WTC11 (cell line): ENCODE measurements at regions not wholly inside any gene's neighbourhood (a gene's known extent, or its start where the extent isn't known, plus 50 kb on each side); places are given as distances from the start of the nearest gene placed in this dataset.
A peak's percentile ranks its signal among the peaks of the same experiment; 100 is the strongest.

Experiments used
- ATAC-seq: fragments of 200-7000 bp; cut with Tn5 transposase; 2 replicates; pipeline ENCODE4 v1.10.0; 2021; ENCODE audit warnings: mild to moderate bottlenecking, moderate library complexity
- CTCF ChIA-PET: fragments of 300-600 bp; sonication (Branson Sonifier 250); formaldehyde crosslinking; loops from one replicate; lab custom pipeline; 2021; ENCODE audit warnings: antibody characterized with exemption; lab: Charles Lee
- POLR2A ChIA-PET: fragments of 350-600 bp; sonication (Branson Sonifier 250); formaldehyde crosslinking; loops from one replicate; lab custom pipeline; 2021; ENCODE audit warnings: antibody characterized with exemption; lab: Charles Lee
- DNase-seq: peaks from one replicate; pipeline ENCODE4 v3.0.0; 2021; ENCODE audit warnings: low spot score
- H3K27ac Mint-ChIP-seq: 2 replicates; pipeline ENCODE4 v1.8.0; 2021; ENCODE audit warnings: mixed read lengths
- H3K27me3 Mint-ChIP-seq: 2 replicates; pipeline ENCODE4 v1.8.0; 2021; ENCODE audit warnings: low read depth, mild to moderate bottlenecking, moderate library complexity, mixed read lengths
- H3K36me3 Mint-ChIP-seq: 2 replicates; pipeline ENCODE4 v1.8.0; 2021; ENCODE audit warnings: mixed read lengths
- H3K4me1 Mint-ChIP-seq: 2 replicates; pipeline ENCODE4 v1.8.0; 2022; ENCODE audit warnings: mixed read lengths
- H3K4me3 Mint-ChIP-seq: 2 replicates; pipeline ENCODE4 v1.8.0; 2021; ENCODE audit warnings: mild to moderate bottlenecking, moderate library complexity, mixed read lengths
- H3K9me3 Mint-ChIP-seq: 2 replicates; pipeline ENCODE4 v1.8.0; 2021; ENCODE audit warnings: mixed read lengths
- ATF3 ChIP-seq: sonication (generic); formaldehyde crosslinking; conservative IDR thresholded peaks from 2 replicates; pipeline ENCODE4 v1.8.1; 2022; ENCODE audit warnings: mild to moderate bottlenecking, missing genetic modification reagents
- CTCF ChIP-seq: fragments of 200-600 bp; IDR thresholded peaks from 2 replicates; pipeline ENCODE4 v1.8.0; 2022; ENCODE audit warnings: antibody characterized with exemption
- FOXJ3 ChIP-seq: sonication (generic); formaldehyde crosslinking; IDR thresholded peaks from 2 replicates; pipeline ENCODE4 v1.9.0; 2021; ENCODE audit warnings: missing genetic modification reagents, mild to moderate bottlenecking, borderline replicate concordance
- NR3C1 ChIP-seq: sonication (generic); formaldehyde crosslinking; conservative IDR thresholded peaks from 2 replicates; pipeline ENCODE4 v1.8.1; 2023; ENCODE audit warnings: low read depth, mild to moderate bottlenecking, missing genetic modification reagents
- ZNF232 ChIP-seq: sonication (generic); formaldehyde crosslinking; IDR thresholded peaks from 2 replicates; pipeline ENCODE4 v1.8.0; 2022; ENCODE audit warnings: mild to moderate bottlenecking, missing genetic modification reagents
- ZNF317 ChIP-seq: sonication (generic); formaldehyde crosslinking; IDR thresholded peaks from 2 replicates; pipeline ENCODE4 v1.8.1; 2023; ENCODE audit warnings: low read depth, mild to moderate bottlenecking, moderate library complexity, missing genetic modification reagents, borderline replicate concordance
- TF ChIP-seq, protein P1 (sequence below): sonication (generic); formaldehyde crosslinking; IDR thresholded peaks from 2 replicates; pipeline ENCODE4 v1.8.1; 2022; ENCODE audit warnings: mild to moderate bottlenecking, moderate library complexity, missing genetic modification reagents
- TF ChIP-seq, protein P2 (sequence below): sonication (generic); formaldehyde crosslinking; IDR thresholded peaks from 2 replicates; pipeline ENCODE4 v1.8.1; 2022; ENCODE audit warnings: missing genetic modification reagents, borderline replicate concordance
- TF ChIP-seq, protein P3 (sequence below): sonication (generic); formaldehyde crosslinking; IDR thresholded peaks from 2 replicates; pipeline ENCODE4 v1.8.0; 2022; ENCODE audit warnings: mild to moderate bottlenecking, missing genetic modification reagents
- TF ChIP-seq, protein P4 (sequence below): sonication (generic); formaldehyde crosslinking; IDR thresholded peaks from 2 replicates; pipeline ENCODE4 v1.8.0; 2022; ENCODE audit warnings: mild to moderate bottlenecking, missing genetic modification reagents
- TF ChIP-seq, protein P5 (sequence below): sonication (generic); formaldehyde crosslinking; IDR thresholded peaks from 2 replicates; pipeline ENCODE4 v1.8.1; 2022; ENCODE audit warnings: mild to moderate bottlenecking, missing genetic modification reagents, moderate library complexity, borderline replicate concordance

DNA sequence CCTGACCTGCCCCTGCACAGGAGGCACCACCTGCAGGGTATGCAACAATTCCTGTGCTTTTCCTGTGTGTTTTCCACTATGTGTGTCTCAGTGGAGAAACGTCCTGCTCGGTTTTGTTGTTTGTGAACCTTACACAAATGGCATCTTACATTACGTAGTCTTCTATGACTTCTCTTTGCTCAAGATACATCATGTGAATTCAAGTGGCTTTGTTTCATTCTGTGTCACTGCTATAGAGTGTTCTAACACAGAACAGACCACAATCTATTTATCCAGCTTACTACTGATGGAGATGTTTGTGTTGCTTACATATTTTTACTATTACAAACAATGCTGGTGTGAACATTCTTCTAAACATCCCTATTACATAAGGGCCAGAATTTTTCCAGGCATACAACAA, 97.7 kb downstream of the ANKRD10 start (continued):
- TF ChIP-seq, protein P1, sequence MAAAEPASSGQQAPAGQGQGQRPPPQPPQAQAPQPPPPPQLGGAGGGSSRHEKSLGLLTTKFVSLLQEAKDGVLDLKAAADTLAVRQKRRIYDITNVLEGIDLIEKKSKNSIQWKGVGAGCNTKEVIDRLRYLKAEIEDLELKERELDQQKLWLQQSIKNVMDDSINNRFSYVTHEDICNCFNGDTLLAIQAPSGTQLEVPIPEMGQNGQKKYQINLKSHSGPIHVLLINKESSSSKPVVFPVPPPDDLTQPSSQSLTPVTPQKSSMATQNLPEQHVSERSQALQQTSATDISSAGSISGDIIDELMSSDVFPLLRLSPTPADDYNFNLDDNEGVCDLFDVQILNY (CRISPR knock-in tag), result no peak
- TF ChIP-seq, protein P2, sequence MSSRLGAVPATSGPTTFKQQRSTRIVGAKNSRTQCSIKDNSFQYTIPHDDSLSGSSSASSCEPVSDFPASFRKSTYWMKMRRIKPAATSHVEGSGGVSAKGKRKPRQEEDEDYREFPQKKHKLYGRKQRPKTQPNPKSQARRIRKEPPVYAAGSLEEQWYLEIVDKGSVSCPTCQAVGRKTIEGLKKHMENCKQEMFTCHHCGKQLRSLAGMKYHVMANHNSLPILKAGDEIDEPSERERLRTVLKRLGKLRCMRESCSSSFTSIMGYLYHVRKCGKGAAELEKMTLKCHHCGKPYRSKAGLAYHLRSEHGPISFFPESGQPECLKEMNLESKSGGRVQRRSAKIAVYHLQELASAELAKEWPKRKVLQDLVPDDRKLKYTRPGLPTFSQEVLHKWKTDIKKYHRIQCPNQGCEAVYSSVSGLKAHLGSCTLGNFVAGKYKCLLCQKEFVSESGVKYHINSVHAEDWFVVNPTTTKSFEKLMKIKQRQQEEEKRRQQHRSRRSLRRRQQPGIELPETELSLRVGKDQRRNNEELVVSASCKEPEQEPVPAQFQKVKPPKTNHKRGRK (CRISPR knock-in tag), result no peak
- TF ChIP-seq, all 79 proteins: peak for 0

GRCh38 chr13:110818747-110819146, 96.1 kb downstream of the ANKRD10 start:
- DNase-seq, result no peak
- CTCF ChIA-PET, result interaction anchor here (0.5 to 1.8 kb wide), 3 partner anchors 135 to 280 kb away, joined by 5 to 7 read pairs (median 6); no protein-coding TSS in a partner anchor
- TF ChIP-seq, protein P3, sequence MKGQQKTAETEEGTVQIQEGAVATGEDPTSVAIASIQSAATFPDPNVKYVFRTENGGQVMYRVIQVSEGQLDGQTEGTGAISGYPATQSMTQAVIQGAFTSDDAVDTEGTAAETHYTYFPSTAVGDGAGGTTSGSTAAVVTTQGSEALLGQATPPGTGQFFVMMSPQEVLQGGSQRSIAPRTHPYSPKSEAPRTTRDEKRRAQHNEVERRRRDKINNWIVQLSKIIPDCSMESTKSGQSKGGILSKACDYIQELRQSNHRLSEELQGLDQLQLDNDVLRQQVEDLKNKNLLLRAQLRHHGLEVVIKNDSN (CRISPR knock-in tag), result no peak
- TF ChIP-seq, protein P2 (CRISPR knock-in tag), result no peak
- no peak for TF ChIP-seq ATF3 (CRISPR knock-in tag)
- no peak for TF ChIP-seq ZNF317 (CRISPR knock-in tag)
- TF ChIP-seq, all 79 proteins: peak for 0
- peaks cover 25% of the 10 kb centered on the region for H3K4me1 Mint-ChIP-seq
- H3K36me3 Mint-ChIP-seq, result no peaks in the 10 kb centered on the region
- no peak overlapping the region for H3K4me3 Mint-ChIP-seq
- POLR2A ChIA-PET, result no interaction called here
- no peak overlapping the region for H3K27ac Mint-ChIP-seq
- H3K9me3 Mint-ChIP-seq, result peaks cover 3% of the 10 kb centered on the region; the same call in 1 of the 2 replicates
- H3K27me3 Mint-ChIP-seq, result peaks cover 3% of the 10 kb centered on the region
- no peak for ATAC-seq

GRCh38 chr13:110819203-110820014, 95.5 kb downstream of the ANKRD10 start:
- CTCF ChIA-PET, result interaction anchor here (1.5 to 1.8 kb wide), 2 partner anchors 136 to 175 kb away, joined by 6 to 7 read pairs; no protein-coding TSS in a partner anchor

More at GRCh38 chr13:110819203-110820014, 95.5 kb downstream of the ANKRD10 start:
- peak overlapping the region; percentile 49; the same call in 1 of the 2 replicates for H3K27ac Mint-ChIP-seq
- H3K4me3 Mint-ChIP-seq, result peak overlapping the region; percentile 40
- TF ChIP-seq, protein P4, sequence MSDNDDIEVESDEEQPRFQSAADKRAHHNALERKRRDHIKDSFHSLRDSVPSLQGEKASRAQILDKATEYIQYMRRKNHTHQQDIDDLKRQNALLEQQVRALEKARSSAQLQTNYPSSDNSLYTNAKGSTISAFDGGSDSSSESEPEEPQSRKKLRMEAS (CRISPR knock-in tag), result peak; percentile 59; the same call in 1 of the 2 replicates
- TF ChIP-seq, protein P3 (CRISPR knock-in tag), result no peak
- TF ChIP-seq CTCF (peak; percentile 98), ZNF232 (CRISPR knock-in tag) (0 out of 2 replicates have a peak, but pooled peaks have one; percentile 28), FOXJ3 (CRISPR knock-in tag) (no peak), NR3C1 (CRISPR knock-in tag) (no peak)
- TF ChIP-seq, protein P5, sequence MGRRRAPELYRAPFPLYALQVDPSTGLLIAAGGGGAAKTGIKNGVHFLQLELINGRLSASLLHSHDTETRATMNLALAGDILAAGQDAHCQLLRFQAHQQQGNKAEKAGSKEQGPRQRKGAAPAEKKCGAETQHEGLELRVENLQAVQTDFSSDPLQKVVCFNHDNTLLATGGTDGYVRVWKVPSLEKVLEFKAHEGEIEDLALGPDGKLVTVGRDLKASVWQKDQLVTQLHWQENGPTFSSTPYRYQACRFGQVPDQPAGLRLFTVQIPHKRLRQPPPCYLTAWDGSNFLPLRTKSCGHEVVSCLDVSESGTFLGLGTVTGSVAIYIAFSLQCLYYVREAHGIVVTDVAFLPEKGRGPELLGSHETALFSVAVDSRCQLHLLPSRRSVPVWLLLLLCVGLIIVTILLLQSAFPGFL, result no peak
- ATAC-seq, result peak; percentile 91
- POLR2A ChIA-PET, result no interaction called here
- H3K27me3 Mint-ChIP-seq, result no peaks in the 10 kb centered on the region
- peak; percentile 84 for DNase-seq
- H3K4me1 Mint-ChIP-seq, result peaks cover 21% of the 10 kb centered on the region
- H3K9me3 Mint-ChIP-seq, result peaks cover 3% of the 10 kb centered on the region; the same call in 1 of the 2 replicates
- H3K36me3 Mint-ChIP-seq, result no peaks in the 10 kb centered on the region
